Dendritic cell treated with granulocyte-macrophage colony-stimulating factor and Interleukin-4, amounts not matched to agents 40 ng/mL and 50 ng/mL, for 4 days (primary cell): ENCODE measurements at regions not wholly inside any gene's neighbourhood (a gene's known extent, or its start where the extent isn't known, plus 50 kb on each side); places are given as distances from the start of the nearest gene placed in this dataset.
"Not testable (repeated sequence)": the region's sequence is repeated elsewhere in the genome, so short reads cannot be mapped to it uniquely, and the experiment has no call there.

Source experiments
- H3K27ac Mint-ChIP-seq: one replicate; pipeline ENCODE4 v1.8.0; 2022; ENCODE audit warnings: mild to moderate bottlenecking, mixed read lengths
- H3K27me3 Mint-ChIP-seq: one replicate; pipeline ENCODE4 v1.8.0; 2022; ENCODE audit warnings: mild to moderate bottlenecking, mixed read lengths
- H3K36me3 Mint-ChIP-seq: one replicate; pipeline ENCODE4 v1.8.0; 2022; ENCODE audit warnings: low read depth, mixed read lengths
- H3K4me1 Mint-ChIP-seq: one replicate; pipeline ENCODE4 v1.8.0; 2022; ENCODE audit warnings: low read depth, mixed read lengths
- H3K4me3 Mint-ChIP-seq: one replicate; pipeline ENCODE4 v1.8.0; 2022; ENCODE audit warnings: mild to moderate bottlenecking, moderate library complexity, mixed read lengths
- H3K9me3 Mint-ChIP-seq: one replicate; pipeline ENCODE4 v1.8.0; 2022; ENCODE audit warnings: mixed read lengths
- intact Hi-C: fragments of 100-400 bp; cut with micrococcal nuclease; formaldehyde crosslinking; loops from one replicate; pipeline ENCODE4 v1.15.0; 2022

GRCh38 chr2:225288986-225289385 is 110.5 kb upstream of the NYAP2 start:
- H3K36me3 Mint-ChIP-seq, result no peaks in the 10 kb centered on the region
- no peak overlapping the region for H3K4me3 Mint-ChIP-seq
- no peak overlapping the region for H3K27ac Mint-ChIP-seq
- no peaks in the 10 kb centered on the region for H3K4me1 Mint-ChIP-seq
- intact Hi-C loops, result no loop called here
- H3K9me3 Mint-ChIP-seq, result peaks cover 5% of the 10 kb centered on the region
- no peaks in the 10 kb centered on the region for H3K27me3 Mint-ChIP-seq

GRCh38 chr2:225282858-225283710 is 116.4 kb upstream of the NYAP2 start:
- no peak overlapping the region for H3K27ac Mint-ChIP-seq
- no peaks in the 10 kb centered on the region for H3K36me3 Mint-ChIP-seq
- H3K4me1 Mint-ChIP-seq, result no peaks in the 10 kb centered on the region
- intact Hi-C loops, result loop anchor here (5.0 kb wide), 1 partner anchor 379 kb away; no protein-coding TSS in a partner anchor
- H3K9me3 Mint-ChIP-seq, result no peaks in the 10 kb centered on the region
- H3K27me3 Mint-ChIP-seq, result peaks cover 4% of the 10 kb centered on the region
- no peak overlapping the region for H3K4me3 Mint-ChIP-seq

- peaks cover under 1% of the 10 kb centered on the region for H3K4me1 Mint-ChIP-seq
- no peak overlapping the region for H3K4me3 Mint-ChIP-seq
- intact Hi-C loops, result loop anchor here (10.0 kb wide), 1 partner anchor 151 kb away; no protein-coding TSS in a partner anchor
- peaks cover 6% of the 10 kb centered on the region for H3K27me3 Mint-ChIP-seq
- H3K27ac Mint-ChIP-seq, result no peak overlapping the region
- H3K9me3 Mint-ChIP-seq, result peaks cover 8% of the 10 kb centered on the region
- no peaks in the 10 kb centered on the region for H3K36me3 Mint-ChIP-seq
These were observed 123.3 kb upstream of the NYAP2 start for GRCh38 chr2:225276207-225276606.

DNA sequence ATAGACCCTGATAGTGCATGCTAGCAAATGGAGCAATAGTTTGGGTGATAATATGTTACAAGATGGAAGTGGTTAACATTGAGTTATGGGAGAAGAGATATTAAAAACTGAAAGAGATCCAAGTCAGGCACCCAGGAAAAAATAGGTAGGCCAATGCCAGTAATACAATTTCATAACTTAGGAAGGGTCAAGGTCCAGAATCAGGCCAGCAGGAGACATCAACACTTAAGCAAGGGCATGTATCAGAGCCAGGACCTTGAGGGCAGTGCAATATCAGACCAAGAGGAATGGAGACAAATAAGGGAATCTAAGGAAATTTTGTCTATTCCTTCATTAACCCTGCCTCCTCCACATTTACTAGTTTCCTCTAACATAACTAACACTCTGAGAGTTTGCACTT is 124.1 kb upstream of the NYAP2 start:
- intact Hi-C loops, result loop anchor here (10.0 kb wide), 1 partner anchor 151 kb away; no protein-coding TSS in a partner anchor
- Mint-ChIP-seq H3K27me3 (peaks cover 4% of the 10 kb centered on the region), H3K9me3 (peaks cover 8% of the 10 kb centered on the region), H3K4me3 (no peak overlapping the region), H3K4me1 (peaks cover 6% of the 10 kb centered on the region), H3K36me3 (no peaks in the 10 kb centered on the region), H3K27ac (no peak overlapping the region)

GRCh38 chr2:225274751-225275150 is 124.8 kb upstream of the NYAP2 start:
- intact Hi-C loops, result loop anchor here (10.0 kb wide), 1 partner anchor 150 kb away; no protein-coding TSS in a partner anchor
- Mint-ChIP-seq H3K9me3 (peaks cover 8% of the 10 kb centered on the region), H3K4me1 (peaks cover 10% of the 10 kb centered on the region), H3K27ac (no peak overlapping the region), H3K36me3 (no peaks in the 10 kb centered on the region), H3K27me3 (peaks cover 2% of the 10 kb centered on the region), H3K4me3 (no peak overlapping the region)

- no peak overlapping the region for H3K27ac Mint-ChIP-seq
- no peaks in the 10 kb centered on the region for H3K36me3 Mint-ChIP-seq
- peaks cover 10% of the 10 kb centered on the region for H3K4me1 Mint-ChIP-seq
- no peaks in the 10 kb centered on the region for H3K27me3 Mint-ChIP-seq
- intact Hi-C loops, result loop anchor here (10.0 kb wide), 1 partner anchor 147 kb away; no protein-coding TSS in a partner anchor
- no peak overlapping the region for H3K4me3 Mint-ChIP-seq
- H3K9me3 Mint-ChIP-seq, result peaks cover 1% of the 10 kb centered on the region
These were observed 127.3 kb upstream of the NYAP2 start for GRCh38 chr2:225272173-225272572.

- no peaks in the 10 kb centered on the region for H3K27me3 Mint-ChIP-seq
- no peak overlapping the region for H3K4me3 Mint-ChIP-seq
- H3K9me3 Mint-ChIP-seq, result no peaks in the 10 kb centered on the region
- intact Hi-C loops, result loop anchor here (10.0 kb wide), 1 partner anchor 146 kb away; no protein-coding TSS in a partner anchor
- H3K27ac Mint-ChIP-seq, result no peak overlapping the region
- H3K4me1 Mint-ChIP-seq, result peaks cover 10% of the 10 kb centered on the region
- no peaks in the 10 kb centered on the region for H3K36me3 Mint-ChIP-seq
These were observed 128.6 kb upstream of the NYAP2 start for GRCh38 chr2:225270861-225271260.

- intact Hi-C loops, result loop anchor here (10.0 kb wide), 1 partner anchor 145 kb away; no protein-coding TSS in a partner anchor
These were observed 129.5 kb upstream of the NYAP2 start for GRCh38 chr2:225270053-225270452.

DNA sequence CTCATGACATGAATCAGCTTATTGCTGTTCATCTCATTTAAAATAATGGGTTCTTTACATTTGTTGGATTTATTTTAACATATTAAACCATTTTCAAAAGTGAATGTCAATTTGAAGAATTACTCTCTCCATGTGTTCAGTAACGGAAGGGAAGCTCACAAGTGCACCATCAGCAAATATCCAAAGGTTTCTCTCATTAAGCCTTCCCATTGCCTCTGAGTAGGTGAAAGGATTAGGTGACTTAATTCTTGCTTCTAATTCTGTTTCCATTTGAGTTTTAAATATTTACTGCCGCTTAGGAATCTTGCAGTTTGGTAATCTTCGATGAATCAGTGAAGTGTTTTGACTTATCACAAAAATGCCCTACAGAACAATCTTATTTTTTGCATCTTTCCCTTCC is 145.1 kb upstream of the NYAP2 start:
- intact Hi-C loops, result no loop called here
- Mint-ChIP-seq H3K9me3 (no peaks in the 10 kb centered on the region), H3K27me3 (no peaks in the 10 kb centered on the region), H3K4me3 (no peak overlapping the region), H3K27ac (no peak overlapping the region), H3K4me1 (no peaks in the 10 kb centered on the region), H3K36me3 (no peaks in the 10 kb centered on the region)

More at GRCh38 chr2:225270053-225270452, 129.5 kb upstream of the NYAP2 start:
- peaks cover 10% of the 10 kb centered on the region for H3K4me1 Mint-ChIP-seq
- H3K4me3 Mint-ChIP-seq, result no peak overlapping the region
- H3K27me3 Mint-ChIP-seq, result no peaks in the 10 kb centered on the region
- no peaks in the 10 kb centered on the region for H3K36me3 Mint-ChIP-seq
- H3K9me3 Mint-ChIP-seq, result no peaks in the 10 kb centered on the region
- no peak overlapping the region for H3K27ac Mint-ChIP-seq

- Mint-ChIP-seq H3K36me3 (no peaks in the 10 kb centered on the region), H3K4me3 (no peak overlapping the region), H3K27me3 (no peaks in the 10 kb centered on the region), H3K9me3 (no peaks in the 10 kb centered on the region), H3K4me1 (no peaks in the 10 kb centered on the region), H3K27ac (no peak overlapping the region)
- intact Hi-C loops, result no loop called here
These were observed 154.6 kb upstream of the NYAP2 start for GRCh38 chr2:225244933-225245332.

DNA sequence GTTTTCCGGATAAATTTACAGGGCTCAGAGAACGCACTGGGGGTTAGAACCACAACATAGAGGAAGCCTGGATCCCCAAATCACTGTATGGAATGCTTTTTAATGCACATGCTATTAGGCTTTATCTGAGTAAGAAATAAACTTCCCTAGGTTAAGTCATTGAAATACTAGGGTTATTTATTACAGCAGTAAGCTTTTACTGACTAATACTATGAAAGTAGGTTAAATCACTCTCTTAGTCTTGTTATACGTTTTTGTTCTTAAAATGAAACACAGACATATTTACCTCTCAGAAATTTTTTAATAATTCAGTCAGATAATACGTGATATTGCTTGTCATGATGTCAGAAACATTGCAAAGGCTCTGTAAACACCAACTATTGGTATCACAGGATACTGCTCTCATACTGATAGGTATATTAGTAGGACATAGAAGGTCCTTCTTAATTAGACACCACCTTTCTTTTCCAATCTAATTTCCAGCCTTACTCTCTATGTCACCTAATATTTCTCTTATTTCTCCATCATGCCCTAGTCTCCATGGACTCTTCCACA is 162.7 kb upstream of the NYAP2 start:
- Mint-ChIP-seq H3K36me3 (no peaks in the 10 kb centered on the region), H3K27ac (no peak overlapping the region), H3K4me1 (no peaks in the 10 kb centered on the region), H3K27me3 (no peaks in the 10 kb centered on the region), H3K4me3 (no peak overlapping the region), H3K9me3 (no peaks in the 10 kb centered on the region)
- intact Hi-C loops, result no loop called here

- H3K4me3 Mint-ChIP-seq, result no peak overlapping the region
- intact Hi-C loops, result no loop called here
- H3K4me1 Mint-ChIP-seq, result no peaks in the 10 kb centered on the region
- H3K36me3 Mint-ChIP-seq, result no peaks in the 10 kb centered on the region
- no peaks in the 10 kb centered on the region for H3K9me3 Mint-ChIP-seq
- H3K27me3 Mint-ChIP-seq, result no peaks in the 10 kb centered on the region
- no peak overlapping the region for H3K27ac Mint-ChIP-seq
These were observed 166.3 kb upstream of the NYAP2 start for GRCh38 chr2:225233234-225233633.

GRCh38 chr2:225231900-225232299 is 167.6 kb upstream of the NYAP2 start:
- Mint-ChIP-seq H3K9me3 (no peaks in the 10 kb centered on the region), H3K27me3 (peaks cover 1% of the 10 kb centered on the region), H3K27ac (no peak overlapping the region), H3K4me3 (no peak overlapping the region), H3K4me1 (no peaks in the 10 kb centered on the region), H3K36me3 (no peaks in the 10 kb centered on the region)
- intact Hi-C loops, result no loop called here

- H3K27ac Mint-ChIP-seq, H3K4me1 Mint-ChIP-seq, H3K27me3 Mint-ChIP-seq: not testable (repeated sequence)
These were observed 170.2 kb upstream of the NYAP2 start for GRCh38 chr2:225229346-225229745.

More at GRCh38 chr2:225229346-225229745, 170.2 kb upstream of the NYAP2 start:
- intact Hi-C loops, H3K9me3 Mint-ChIP-seq, H3K36me3 Mint-ChIP-seq: not testable (repeated sequence)
- H3K4me3 Mint-ChIP-seq, result peak overlapping the region; percentile 14
